H9 (cell line): ENCODE measurements at regions not wholly inside any gene's neighbourhood (a gene's known extent, or its start where the extent isn't known, plus 50 kb on each side); places are given as distances from the start of the nearest gene placed in this dataset.

Experiments used
- DNase-seq: peaks from one replicate; pipeline ENCODE4 v3.0.0-alpha.2; 2017
- H2AFZ ChIP-seq: one replicate; pipeline ENCODE4 v1.6.1; 2013; ENCODE audit warnings: mild to moderate bottlenecking, low read length, control low read depth, moderate library complexity
- H2AK5ac ChIP-seq: 2 replicates; pipeline ENCODE4 v1.6.1; 2013; ENCODE audit warnings: low read length, control low read depth, mixed read lengths; ENCODE audit not compliant: insufficient read length
- H2BK120ac ChIP-seq: one replicate; pipeline ENCODE4 v1.6.1; 2013; ENCODE audit warnings: low read depth, mild to moderate bottlenecking, low read length, control low read depth, inconsistent platforms; ENCODE audit not compliant: poor library complexity, severe bottlenecking
- H2BK12ac ChIP-seq: 2 replicates; pipeline ENCODE4 v1.6.1; 2013; ENCODE audit warnings: low read length, control low read depth, mixed read lengths, low read depth; ENCODE audit not compliant: insufficient read length
- H2BK15ac ChIP-seq: 2 replicates; pipeline ENCODE4 v1.6.1; 2013; ENCODE audit warnings: low read depth, low read length, control low read depth
- H2BK20ac ChIP-seq: one replicate; pipeline ENCODE4 v1.6.1; 2013; ENCODE audit warnings: low read depth, mild to moderate bottlenecking, low read length, control low read depth, inconsistent platforms; ENCODE audit not compliant: poor library complexity, severe bottlenecking
- H2BK5ac ChIP-seq: 2 replicates; pipeline ENCODE4 v1.6.1; 2013; ENCODE audit warnings: low read length, control low read depth, mixed read lengths; ENCODE audit not compliant: insufficient read length
- H3K14ac ChIP-seq: 2 replicates; pipeline ENCODE4 v1.6.1; 2013; ENCODE audit warnings: low read length, control low read depth; ENCODE audit not compliant: insufficient read depth
- H3K18ac ChIP-seq: 2 replicates; pipeline ENCODE4 v1.6.1; 2013; ENCODE audit warnings: low read depth, mild to moderate bottlenecking, mixed read lengths, low read length, control low read depth; ENCODE audit not compliant: insufficient read length
- H3K23ac ChIP-seq: 2 replicates; pipeline ENCODE4 v1.6.1; 2013; ENCODE audit warnings: low read length, control low read depth, mixed read lengths, low read depth; ENCODE audit not compliant: insufficient read length
- H3K23me2 ChIP-seq: 2 replicates; pipeline ENCODE4 v1.6.1; 2013; ENCODE audit warnings: low read depth, mild to moderate bottlenecking, mixed read lengths, low read length, control low read depth; ENCODE audit not compliant: insufficient read length, poor library complexity, severe bottlenecking
- H3K27ac ChIP-seq: 2 replicates; pipeline ENCODE4 v1.5.1; 2013; ENCODE audit warnings: low read length, control low read depth, mixed read lengths, low read depth; ENCODE audit not compliant: insufficient read length
- H3K27me3 ChIP-seq: 2 replicates; pipeline ENCODE4 v1.6.1; 2013; ENCODE audit warnings: low read length, control low read depth, inconsistent platforms; ENCODE audit not compliant: insufficient read depth
- H3K4ac ChIP-seq: 2 replicates; pipeline ENCODE4 v1.6.1; 2013; ENCODE audit warnings: low read depth, mild to moderate bottlenecking, control low read depth, inconsistent platforms, low read length, moderate library complexity
- H3K4me1 ChIP-seq: 2 replicates; pipeline ENCODE4 v1.6.1; 2013; ENCODE audit warnings: low read length, control low read depth, inconsistent platforms; ENCODE audit not compliant: insufficient read depth
- H3K4me2 ChIP-seq: 2 replicates; pipeline ENCODE4 v1.6.1; 2013; ENCODE audit warnings: low read length, control low read depth, mixed read lengths; ENCODE audit not compliant: insufficient read length, insufficient read depth
- H3K56ac ChIP-seq: 2 replicates; pipeline ENCODE4 v1.6.1; 2013; ENCODE audit warnings: low read depth, mild to moderate bottlenecking, mixed read lengths, low read length, control low read depth; ENCODE audit not compliant: insufficient read length
- H3K79me1 ChIP-seq: 2 replicates; pipeline ENCODE4 v1.6.1; 2013; ENCODE audit warnings: low read depth, mild to moderate bottlenecking, moderate library complexity, low read length, control low read depth, inconsistent platforms; ENCODE audit not compliant: insufficient read depth, poor library complexity, severe bottlenecking
- H3K79me2 ChIP-seq: 2 replicates; pipeline ENCODE4 v1.6.1; 2013; ENCODE audit warnings: low read length, control low read depth, inconsistent platforms; ENCODE audit not compliant: insufficient read depth
- H3K9ac ChIP-seq: 2 replicates; pipeline ENCODE4 v1.6.1; 2013; ENCODE audit warnings: low read length, control low read depth, mixed read lengths; ENCODE audit not compliant: insufficient read length; ENCODE audit errors: extremely low read depth
- H3K9me3 ChIP-seq: one replicate; pipeline ENCODE4 v1.6.1; 2013; ENCODE audit warnings: low read depth, low read length, inconsistent platforms; ENCODE audit not compliant: control insufficient read depth
- H3T11ph ChIP-seq: one replicate; pipeline ENCODE4 v1.6.1; 2013; ENCODE audit warnings: mild to moderate bottlenecking, low read length, control low read depth, inconsistent platforms
- H4K20me1 ChIP-seq: one replicate; pipeline ENCODE4 v1.6.1; 2013; ENCODE audit not compliant: control insufficient read depth, insufficient read length, insufficient read depth
- H4K5ac ChIP-seq: 2 replicates; pipeline ENCODE4 v1.6.1; 2013; ENCODE audit warnings: low read depth, mild to moderate bottlenecking, mixed read lengths, low read length, control low read depth; ENCODE audit not compliant: insufficient read length
- H4K8ac ChIP-seq: replicated peaks from 2 replicates; pipeline ENCODE4 v1.6.1; 2013; ENCODE audit warnings: low read length, control low read depth, mixed read lengths, low read depth; ENCODE audit not compliant: insufficient read length
- H4K91ac ChIP-seq: 2 replicates; pipeline ENCODE4 v1.6.1; 2013; ENCODE audit warnings: low read depth, mild to moderate bottlenecking, moderate library complexity, mixed read lengths, low read length, control low read depth; ENCODE audit not compliant: insufficient read length
- H3K27ac Mint-ChIP-seq, 3 experiments: 2 replicates in 2 of 3; 3 replicates in 1 of 3; pipeline ENCODE4 v1.8.0; 2020 to 2021; ENCODE audit warnings: mixed read lengths in 3 of 3, mild to moderate bottlenecking in 1 of 3, moderate library complexity in 1 of 3
- H3K27me3 Mint-ChIP-seq: 2 replicates; pipeline ENCODE4 v1.8.0; 2021; ENCODE audit warnings: low read depth, mild to moderate bottlenecking, moderate library complexity, mixed read lengths
- H3K36me3 Mint-ChIP-seq, 3 experiments: 2 replicates in 2 of 3; 3 replicates in 1 of 3; pipeline ENCODE4 v1.8.0; 2020 to 2021; ENCODE audit warnings: low read depth in 3 of 3, mixed read lengths in 3 of 3; ENCODE audit not compliant: insufficient read depth in 1 of 3
- H3K4me1 Mint-ChIP-seq, 2 experiments: 2 replicates each; pipeline ENCODE4 v1.8.0; 2020; ENCODE audit warnings: mixed read lengths in 2 of 2
- H3K4me3 Mint-ChIP-seq, 2 experiments: 2 replicates in 1 of 2; 3 replicates in 1 of 2; pipeline ENCODE4 v1.8.0; 2020 to 2021; ENCODE audit warnings: mild to moderate bottlenecking in 2 of 2, mixed read lengths in 2 of 2, moderate library complexity in 1 of 2
- H3K9me3 Mint-ChIP-seq, 2 experiments: 2 replicates in 1 of 2; 3 replicates in 1 of 2; pipeline ENCODE4 v1.8.0; 2020; ENCODE audit warnings: mild to moderate bottlenecking in 2 of 2, mixed read lengths in 2 of 2, moderate library complexity in 1 of 2
- TF ChIP-seq, protein P1 (sequence below): fragments of 200-600 bp; sonication (generic); conservative IDR thresholded peaks from 3 replicates; pipeline ENCODE4 v1.8.0; 2021; ENCODE audit warnings: antibody characterized with exemption, mild to moderate bottlenecking

DNA sequence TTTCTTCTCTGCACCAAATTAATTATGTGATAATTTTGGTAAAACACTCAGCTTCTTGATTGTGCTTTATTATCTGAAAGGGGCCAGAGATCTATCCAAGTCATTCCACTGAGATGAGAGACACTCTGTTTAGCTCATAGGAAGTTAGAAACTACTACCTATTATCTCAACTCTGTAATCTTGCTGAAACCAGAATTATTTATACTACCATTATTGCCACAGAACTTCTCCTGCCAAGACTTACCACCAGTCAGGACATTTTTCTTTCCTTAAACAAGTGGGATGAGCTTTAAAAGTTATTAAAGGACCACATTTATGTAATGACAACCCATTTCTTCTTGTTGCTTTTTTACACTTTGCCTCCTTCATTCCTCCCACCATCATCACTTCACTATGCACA lies 855.6 kb upstream of the PIK3C3 start:
- H2AFZ ChIP-seq, result no peak overlapping the region
- no peak overlapping the region for H3K56ac ChIP-seq
- H3K23ac ChIP-seq, result no peak overlapping the region
- no peaks in the 10 kb centered on the region for H4K20me1 ChIP-seq
- TF ChIP-seq, protein P1, sequence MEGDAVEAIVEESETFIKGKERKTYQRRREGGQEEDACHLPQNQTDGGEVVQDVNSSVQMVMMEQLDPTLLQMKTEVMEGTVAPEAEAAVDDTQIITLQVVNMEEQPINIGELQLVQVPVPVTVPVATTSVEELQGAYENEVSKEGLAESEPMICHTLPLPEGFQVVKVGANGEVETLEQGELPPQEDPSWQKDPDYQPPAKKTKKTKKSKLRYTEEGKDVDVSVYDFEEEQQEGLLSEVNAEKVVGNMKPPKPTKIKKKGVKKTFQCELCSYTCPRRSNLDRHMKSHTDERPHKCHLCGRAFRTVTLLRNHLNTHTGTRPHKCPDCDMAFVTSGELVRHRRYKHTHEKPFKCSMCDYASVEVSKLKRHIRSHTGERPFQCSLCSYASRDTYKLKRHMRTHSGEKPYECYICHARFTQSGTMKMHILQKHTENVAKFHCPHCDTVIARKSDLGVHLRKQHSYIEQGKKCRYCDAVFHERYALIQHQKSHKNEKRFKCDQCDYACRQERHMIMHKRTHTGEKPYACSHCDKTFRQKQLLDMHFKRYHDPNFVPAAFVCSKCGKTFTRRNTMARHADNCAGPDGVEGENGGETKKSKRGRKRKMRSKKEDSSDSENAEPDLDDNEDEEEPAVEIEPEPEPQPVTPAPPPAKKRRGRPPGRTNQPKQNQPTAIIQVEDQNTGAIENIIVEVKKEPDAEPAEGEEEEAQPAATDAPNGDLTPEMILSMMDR, result no peak
- no peaks in the 10 kb centered on the region for H3K79me2 ChIP-seq
- no peaks in the 10 kb centered on the region for H3K9me3 ChIP-seq
- no peak overlapping the region for H3K27ac ChIP-seq
- no peak overlapping the region for H3K9ac ChIP-seq
- H3K18ac ChIP-seq, result no peak overlapping the region
- H3K4me2 ChIP-seq, result no peak overlapping the region
- Mint-ChIP-seq H3K4me3 (no peak overlapping the region), H3K36me3 (peaks cover 0 to 4% (median 0%) of the 10 kb centered on the region in 3 experiments; a peak in 1 of 7 replicates), H3K4me1 (peaks cover 0 to 3% of the 10 kb centered on the region in 2 experiments; a peak in 2 of 4 replicates), H3K27ac (no peak overlapping the region), H3K27me3 (no peaks in the 10 kb centered on the region), H3K9me3 (peaks cover 2% of the 10 kb centered on the region in 2 experiments; a peak in 2 of 5 replicates)
- no peak overlapping the region for H2BK5ac ChIP-seq
- H3K4ac ChIP-seq, result no peak overlapping the region
- no peak overlapping the region for H4K5ac ChIP-seq
- no peak overlapping the region for H3K14ac ChIP-seq
- no peak overlapping the region for H4K8ac ChIP-seq
- no peak for DNase-seq
- H2BK12ac ChIP-seq, result no peak overlapping the region
- no peak overlapping the region for H3T11ph ChIP-seq
- H3K4me1 ChIP-seq, result no peaks in the 10 kb centered on the region
- H3K23me2 ChIP-seq, result no peaks in the 10 kb centered on the region
- H2BK120ac ChIP-seq, result no peak overlapping the region
- no peaks in the 10 kb centered on the region for H3K27me3 ChIP-seq
- no peak overlapping the region for H4K91ac ChIP-seq
- H2BK15ac ChIP-seq, result no peak overlapping the region
- no peak overlapping the region for H2AK5ac ChIP-seq
- H3K79me1 ChIP-seq, result no peaks in the 10 kb centered on the region
- H2BK20ac ChIP-seq, result no peak overlapping the region
